NT2/D1 (cell line): ENCODE measurements at regions not wholly inside any gene's neighbourhood (a gene's known extent, or its start where the extent isn't known, plus 50 kb on each side); places are given as distances from the start of the nearest gene placed in this dataset.

Experiments used
- SUZ12 ChIP-seq: IDR thresholded peaks from 2 replicates; pipeline ENCODE4 v1.6.1; 2011; ENCODE audit not compliant: insufficient read length, insufficient read depth; ENCODE audit errors: extremely low read depth
- YY1 ChIP-seq: IDR thresholded peaks from 2 replicates; pipeline ENCODE4 v1.6.1; 2011; ENCODE audit not compliant: insufficient read length, insufficient read depth
- ZNF274 ChIP-seq: IDR thresholded peaks from 2 replicates; pipeline ENCODE4 v1.6.1; 2011; ENCODE audit warnings: mild to moderate bottlenecking, low read depth, low read length

DNA sequence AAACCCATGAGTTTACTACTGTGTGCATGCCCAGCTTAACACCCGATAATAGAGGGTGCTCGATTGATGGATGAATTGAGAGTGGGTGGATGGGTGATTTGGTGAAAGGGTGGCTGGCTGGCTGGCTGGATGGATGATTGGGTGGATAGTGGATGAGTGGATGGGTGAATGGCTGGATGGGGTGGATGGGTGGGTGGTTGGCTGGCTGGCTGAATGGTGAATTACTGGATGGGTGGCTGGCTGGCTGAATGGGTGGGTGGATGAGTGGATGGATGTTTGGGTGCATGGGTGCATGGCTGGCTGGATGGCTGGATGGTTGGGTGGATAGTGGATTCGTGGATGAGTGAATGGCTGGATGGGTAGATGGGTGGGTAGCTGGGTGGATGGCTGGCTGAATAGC, 201.1 kb downstream of the IRX1 start:
- TF ChIP-seq YY1 (no peak), ZNF274 (no peak), SUZ12 (no peak)
